ENCODE measurements at regions not wholly inside any gene's neighbourhood (a gene's known extent, or its start where the extent isn't known, plus 50 kb on each side); places are given as distances from the start of the nearest gene placed in this dataset.
"Not testable (repeated sequence)": the region's sequence is repeated elsewhere in the genome, so short reads cannot be mapped to it uniquely, and the experiment has no call there.

DNA sequence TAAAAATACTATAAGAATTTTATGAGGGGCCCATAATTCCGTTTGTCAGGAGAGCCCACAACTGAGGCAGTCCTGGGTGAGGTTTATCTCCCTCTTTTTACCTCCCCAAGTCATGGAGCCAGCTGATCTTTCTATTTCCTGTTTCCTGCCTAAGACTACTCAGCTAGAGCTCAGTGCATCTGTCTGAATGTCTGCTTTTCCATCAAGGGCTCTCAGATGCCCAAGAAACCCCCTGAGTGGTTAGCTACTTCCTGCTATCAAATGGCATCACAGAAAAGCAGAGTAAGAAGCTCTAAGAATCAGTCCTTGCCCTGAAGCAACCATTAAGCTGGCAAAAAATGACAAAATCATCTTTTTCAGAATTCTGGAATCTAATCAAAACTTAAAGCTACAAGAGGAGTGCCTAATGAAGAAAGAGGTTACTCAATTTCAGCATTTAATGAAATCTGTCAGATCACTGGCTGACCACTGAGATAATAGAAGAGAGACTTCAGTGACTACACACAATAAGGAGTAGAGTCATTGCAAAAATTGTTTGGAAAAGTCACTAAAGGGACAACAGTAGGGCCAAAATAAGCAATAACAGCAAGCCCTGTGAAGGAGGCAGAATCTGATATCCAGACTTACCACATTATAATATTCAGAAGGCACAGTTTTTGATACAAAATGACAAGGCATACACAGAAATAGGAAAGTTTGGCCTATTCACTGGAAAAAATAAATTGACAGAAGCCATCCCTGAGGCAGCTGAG, 150.1 kb downstream of the CYB561 start:
- DNase-seq, result no peak
- no peak overlapping the region for H3K4me3 ChIP-seq (ENCODE audit: low read length)
- H3K36me3 ChIP-seq (ENCODE audit: control insufficient read depth, insufficient read depth, low read length), result peaks cover 3% of the 10 kb centered on the region
- peaks cover 13% of the 10 kb centered on the region for H3K9me3 ChIP-seq (replicated peaks; ENCODE audit: control insufficient read depth, low read depth, low read length)
- no peaks in the 10 kb centered on the region for H3K27me3 ChIP-seq (ENCODE audit: control insufficient read depth, insufficient read depth, low read length)
- WGBS (ENCODE audit: insufficient coverage), result no CpG with 5 or more reads among the region's 1 CpG
- H3K27ac ChIP-seq (ENCODE audit: low read length), result no peak overlapping the region
- peaks cover 2% of the 10 kb centered on the region for H3K4me1 ChIP-seq (ENCODE audit: control insufficient read depth, insufficient read depth, low read length)

- not testable (repeated sequence) for H3K36me3 ChIP-seq (ENCODE audit: control insufficient read depth, insufficient read depth, low read length); H3K27me3 ChIP-seq (ENCODE audit: control insufficient read depth, insufficient read depth, low read length); H3K27ac ChIP-seq (ENCODE audit: low read length); DNase-seq; H3K4me1 ChIP-seq (ENCODE audit: control insufficient read depth, insufficient read depth, low read length); H3K4me3 ChIP-seq (ENCODE audit: low read length)
- peaks cover 15% of the 10 kb centered on the region for H3K9me3 ChIP-seq (replicated peaks; ENCODE audit: control insufficient read depth, low read depth, low read length)
- no CpG with 5 or more reads among the region's 1 CpG for WGBS (ENCODE audit: insufficient coverage)
These were observed 147.2 kb downstream of the CYB561 start for GRCh38 chr17:63298916-63299315.

DNA sequence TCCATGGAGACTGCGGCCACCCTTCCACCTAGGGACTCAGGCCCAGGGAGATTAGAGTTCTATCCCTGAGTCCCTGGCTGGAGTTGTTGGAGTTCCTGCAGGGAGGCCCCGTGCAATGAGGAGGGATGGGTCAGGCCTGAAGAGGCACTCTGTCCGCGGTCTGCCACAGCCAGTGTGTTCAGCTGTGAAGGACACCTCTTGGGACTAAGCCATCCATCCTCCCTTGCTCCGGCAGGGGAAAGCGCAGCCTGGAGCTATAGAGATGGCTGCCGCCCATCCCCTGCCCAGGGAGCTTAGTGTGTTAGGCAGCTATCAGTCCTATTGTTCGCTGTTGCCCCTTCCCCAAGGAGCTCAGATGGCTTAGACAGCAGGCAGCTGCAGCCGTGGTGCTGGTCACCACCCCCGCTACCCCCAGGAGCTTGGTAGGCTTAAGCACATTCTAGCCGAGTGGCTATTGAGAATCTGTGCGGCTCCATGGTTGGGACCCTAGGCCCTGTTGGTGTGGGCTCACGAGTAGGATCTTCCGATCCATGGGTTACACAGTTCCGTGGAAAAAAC, 141.3 kb downstream of the CYB561 start:
- H3K9me3 ChIP-seq (replicated peaks; ENCODE audit: control insufficient read depth, low read depth, low read length), result peaks cover 2% of the 10 kb centered on the region
- DNase-seq, result no peak

GRCh38 chr17:63305857-63306256, 140.2 kb downstream of the CYB561 start:
- Histone ChIP-seq H3K27me3 (ENCODE audit: control insufficient read depth, insufficient read depth, low read length) (no peaks in the 10 kb centered on the region), H3K4me1 (ENCODE audit: control insufficient read depth, insufficient read depth, low read length) (no peaks in the 10 kb centered on the region), H3K4me3 (ENCODE audit: low read length) (no peak overlapping the region), H3K36me3 (ENCODE audit: control insufficient read depth, insufficient read depth, low read length) (peaks cover 4% of the 10 kb centered on the region), H3K9me3 (replicated peaks; ENCODE audit: control insufficient read depth, low read depth, low read length) (peaks cover 4% of the 10 kb centered on the region), H3K27ac (ENCODE audit: low read length) (no peak overlapping the region)
- 91% methylated on average over 7 of the region's 7 CpGs for WGBS (ENCODE audit: insufficient coverage)
- no peak for DNase-seq

More for the DNA sequence above, 141.3 kb downstream of the CYB561 start:
- peaks cover 4% of the 10 kb centered on the region for H3K36me3 ChIP-seq (ENCODE audit: control insufficient read depth, insufficient read depth, low read length)
- no peaks in the 10 kb centered on the region for H3K27me3 ChIP-seq (ENCODE audit: control insufficient read depth, insufficient read depth, low read length)
- H3K4me3 ChIP-seq (ENCODE audit: low read length), result no peak overlapping the region
- no peaks in the 10 kb centered on the region for H3K4me1 ChIP-seq (ENCODE audit: control insufficient read depth, insufficient read depth, low read length)
- H3K27ac ChIP-seq (ENCODE audit: low read length), result no peak overlapping the region
- WGBS (ENCODE audit: insufficient coverage), result 96% methylated on average over 14 of the region's 15 CpGs

- 100% methylated on average over 2 of the region's 3 CpGs for WGBS (ENCODE audit: insufficient coverage)
- Histone ChIP-seq H3K9me3 (replicated peaks; ENCODE audit: control insufficient read depth, low read depth, low read length) (peaks cover 6% of the 10 kb centered on the region), H3K4me3 (ENCODE audit: low read length) (no peak overlapping the region), H3K36me3 (ENCODE audit: control insufficient read depth, insufficient read depth, low read length) (peaks cover 4% of the 10 kb centered on the region), H3K4me1 (ENCODE audit: control insufficient read depth, insufficient read depth, low read length) (no peaks in the 10 kb centered on the region), H3K27ac (ENCODE audit: low read length) (no peak overlapping the region), H3K27me3 (ENCODE audit: control insufficient read depth, insufficient read depth, low read length) (no peaks in the 10 kb centered on the region)
- no peak for DNase-seq
These were observed 139.3 kb downstream of the CYB561 start for GRCh38 chr17:63306855-63307254.

- no peaks in the 10 kb centered on the region for H3K27me3 ChIP-seq (ENCODE audit: control insufficient read depth, insufficient read depth, low read length)
- no peaks in the 10 kb centered on the region for H3K4me1 ChIP-seq (ENCODE audit: control insufficient read depth, insufficient read depth, low read length)
- no peak for DNase-seq
- no peak overlapping the region for H3K27ac ChIP-seq (ENCODE audit: low read length)
- WGBS (ENCODE audit: insufficient coverage), result 100% methylated on average over 1 of the region's 1 CpG
- peaks cover 6% of the 10 kb centered on the region for H3K9me3 ChIP-seq (replicated peaks; ENCODE audit: control insufficient read depth, low read depth, low read length)
- no peak overlapping the region for H3K4me3 ChIP-seq (ENCODE audit: low read length)
- H3K36me3 ChIP-seq (ENCODE audit: control insufficient read depth, insufficient read depth, low read length), result peaks cover 4% of the 10 kb centered on the region
These were observed 137.8 kb downstream of the CYB561 start for GRCh38 chr17:63308272-63308671.

DNA sequence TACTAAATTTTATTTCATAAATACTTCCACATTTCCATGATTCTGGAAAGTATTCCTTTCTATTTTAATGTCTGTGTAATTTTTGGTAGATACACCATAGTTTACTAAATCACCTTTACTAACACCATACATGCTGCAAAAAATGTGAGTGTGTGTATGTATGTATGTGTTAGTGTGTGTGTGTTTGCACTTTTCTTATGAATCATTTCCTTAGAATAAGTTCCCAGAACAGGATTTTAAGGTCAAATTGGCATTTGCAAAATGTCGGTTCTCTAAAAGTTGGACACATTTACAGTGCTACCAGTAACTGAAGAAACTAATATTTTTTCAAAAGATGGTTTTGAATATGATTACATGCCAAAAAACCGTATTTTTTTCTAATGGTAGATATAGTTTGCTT, 137.1 kb downstream of the CYB561 start:
- Histone ChIP-seq H3K27ac (ENCODE audit: low read length) (no peak overlapping the region), H3K9me3 (replicated peaks; ENCODE audit: control insufficient read depth, low read depth, low read length) (peaks cover 6% of the 10 kb centered on the region), H3K4me1 (ENCODE audit: control insufficient read depth, insufficient read depth, low read length) (no peaks in the 10 kb centered on the region), H3K36me3 (ENCODE audit: control insufficient read depth, insufficient read depth, low read length) (peaks cover 4% of the 10 kb centered on the region), H3K27me3 (ENCODE audit: control insufficient read depth, insufficient read depth, low read length) (no peaks in the 10 kb centered on the region), H3K4me3 (ENCODE audit: low read length) (no peak overlapping the region)
- no CpG with 5 or more reads among the region's 2 CpGs for WGBS (ENCODE audit: insufficient coverage)
- DNase-seq, result no peak

GRCh38 chr17:63311416-63311937, 134.6 kb downstream of the CYB561 start:
- peaks cover 3% of the 10 kb centered on the region for H3K4me1 ChIP-seq (ENCODE audit: control insufficient read depth, insufficient read depth, low read length)
- H3K36me3 ChIP-seq (ENCODE audit: control insufficient read depth, insufficient read depth, low read length), result peaks cover 14% of the 10 kb centered on the region
- H3K9me3 ChIP-seq (replicated peaks; ENCODE audit: control insufficient read depth, low read depth, low read length), result peaks cover 6% of the 10 kb centered on the region
- H3K4me3 ChIP-seq (ENCODE audit: low read length), result no peak overlapping the region
- H3K27ac ChIP-seq (ENCODE audit: low read length), result no peak overlapping the region
- no peaks in the 10 kb centered on the region for H3K27me3 ChIP-seq (ENCODE audit: control insufficient read depth, insufficient read depth, low read length)
- no peak for DNase-seq

GRCh38 chr17:63314761-63315160, 131.3 kb downstream of the CYB561 start:
- Histone ChIP-seq H3K27me3 (ENCODE audit: control insufficient read depth, insufficient read depth, low read length) (no peaks in the 10 kb centered on the region), H3K36me3 (ENCODE audit: control insufficient read depth, insufficient read depth, low read length) (peaks cover 22% of the 10 kb centered on the region), H3K27ac (ENCODE audit: low read length) (no peak overlapping the region), H3K4me1 (ENCODE audit: control insufficient read depth, insufficient read depth, low read length) (peaks cover 3% of the 10 kb centered on the region), H3K9me3 (replicated peaks; ENCODE audit: control insufficient read depth, low read depth, low read length) (peaks cover 6% of the 10 kb centered on the region), H3K4me3 (ENCODE audit: low read length) (no peak overlapping the region)
- WGBS (ENCODE audit: insufficient coverage), result 62% methylated on average over 8 of the region's 10 CpGs
- no peak for DNase-seq

- Histone ChIP-seq H3K9me3 (replicated peaks; ENCODE audit: control insufficient read depth, low read depth, low read length) (peaks cover 4% of the 10 kb centered on the region), H3K36me3 (ENCODE audit: control insufficient read depth, insufficient read depth, low read length) (peaks cover 24% of the 10 kb centered on the region), H3K27me3 (ENCODE audit: control insufficient read depth, insufficient read depth, low read length) (no peaks in the 10 kb centered on the region), H3K27ac (ENCODE audit: low read length) (no peak overlapping the region), H3K4me3 (ENCODE audit: low read length) (no peak overlapping the region), H3K4me1 (ENCODE audit: control insufficient read depth, insufficient read depth, low read length) (peaks cover 3% of the 10 kb centered on the region)
- WGBS (ENCODE audit: insufficient coverage), result no CpG with 5 or more reads among the region's 1 CpG
- no peak for DNase-seq
These were observed 130.0 kb downstream of the CYB561 start for GRCh38 chr17:63316100-63316499.

Data from muscle of leg (tissue), 3 donors.